ENCODE measurements at regions not wholly inside any gene's neighbourhood (a gene's known extent, or its start where the extent isn't known, plus 50 kb on each side); places are given as distances from the start of the nearest gene placed in this dataset.

DNA sequence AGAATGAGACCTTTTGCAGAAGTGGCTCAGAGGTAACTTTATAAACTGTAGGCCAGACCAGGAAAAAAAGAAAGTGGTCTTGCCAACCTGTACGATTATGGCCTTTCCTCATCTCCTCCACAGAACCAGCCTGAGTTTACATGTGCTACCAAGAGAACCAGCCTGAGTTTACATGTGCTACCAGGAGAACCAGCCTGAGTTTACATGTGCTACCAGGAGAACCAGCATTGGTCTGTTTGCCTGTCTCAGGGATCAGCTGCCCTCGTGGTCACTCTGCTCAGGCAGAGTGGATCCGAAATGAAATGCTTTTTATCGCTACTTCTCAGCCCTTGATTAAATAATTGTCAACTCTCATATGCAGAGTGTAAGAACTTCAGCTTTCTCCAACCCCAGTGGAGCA is 209.9 kb downstream of the SUCLG1 start:
- no peak for DNase-seq
- H3K36me3 ChIP-seq = no peaks in the 10 kb centered on the region
- no peak overlapping the region for H3K27ac ChIP-seq
- no peaks in the 10 kb centered on the region for H3K9me3 ChIP-seq
- H3K27me3 ChIP-seq = no peaks in the 10 kb centered on the region
- no peak overlapping the region for H3K4me3 ChIP-seq
- TF ChIP-seq, protein P1, sequence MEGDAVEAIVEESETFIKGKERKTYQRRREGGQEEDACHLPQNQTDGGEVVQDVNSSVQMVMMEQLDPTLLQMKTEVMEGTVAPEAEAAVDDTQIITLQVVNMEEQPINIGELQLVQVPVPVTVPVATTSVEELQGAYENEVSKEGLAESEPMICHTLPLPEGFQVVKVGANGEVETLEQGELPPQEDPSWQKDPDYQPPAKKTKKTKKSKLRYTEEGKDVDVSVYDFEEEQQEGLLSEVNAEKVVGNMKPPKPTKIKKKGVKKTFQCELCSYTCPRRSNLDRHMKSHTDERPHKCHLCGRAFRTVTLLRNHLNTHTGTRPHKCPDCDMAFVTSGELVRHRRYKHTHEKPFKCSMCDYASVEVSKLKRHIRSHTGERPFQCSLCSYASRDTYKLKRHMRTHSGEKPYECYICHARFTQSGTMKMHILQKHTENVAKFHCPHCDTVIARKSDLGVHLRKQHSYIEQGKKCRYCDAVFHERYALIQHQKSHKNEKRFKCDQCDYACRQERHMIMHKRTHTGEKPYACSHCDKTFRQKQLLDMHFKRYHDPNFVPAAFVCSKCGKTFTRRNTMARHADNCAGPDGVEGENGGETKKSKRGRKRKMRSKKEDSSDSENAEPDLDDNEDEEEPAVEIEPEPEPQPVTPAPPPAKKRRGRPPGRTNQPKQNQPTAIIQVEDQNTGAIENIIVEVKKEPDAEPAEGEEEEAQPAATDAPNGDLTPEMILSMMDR (IDR thresholded peaks at IDR 0.05) = no peak
- no peak for TF ChIP-seq POLR2A (IDR thresholded peaks at IDR 0.05)
- no peaks in the 10 kb centered on the region for H3K4me1 ChIP-seq

DNA sequence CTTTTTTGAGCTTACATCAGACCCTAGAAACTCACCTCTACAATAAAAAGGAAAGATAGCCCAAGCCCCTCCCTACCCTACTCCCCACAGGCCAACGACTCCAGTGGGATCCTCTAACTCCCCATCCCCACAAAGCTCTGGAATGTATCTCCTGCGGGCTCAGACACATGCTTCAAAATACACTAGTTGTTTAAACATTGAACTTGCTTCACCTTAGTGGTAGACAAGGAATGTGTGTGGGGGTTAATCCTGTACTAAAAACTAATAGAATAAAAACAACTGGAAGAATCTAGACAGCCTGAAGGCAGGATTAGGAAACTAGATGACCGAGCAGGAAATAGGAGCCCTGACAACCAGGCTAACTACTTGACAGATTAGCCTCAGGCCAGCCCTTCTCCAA is 211.5 kb downstream of the SUCLG1 start:
- Histone ChIP-seq H3K36me3 (no peaks in the 10 kb centered on the region), H3K27ac (no peak overlapping the region), H3K9me3 (no peaks in the 10 kb centered on the region), H3K4me1 (no peaks in the 10 kb centered on the region), H3K27me3 (no peaks in the 10 kb centered on the region), H3K4me3 (no peak overlapping the region)
- DNase-seq = no peak
- no peak for TF ChIP-seq POLR2A (IDR thresholded peaks at IDR 0.05)
- TF ChIP-seq, protein P1 (IDR thresholded peaks at IDR 0.05) = no peak

DNA sequence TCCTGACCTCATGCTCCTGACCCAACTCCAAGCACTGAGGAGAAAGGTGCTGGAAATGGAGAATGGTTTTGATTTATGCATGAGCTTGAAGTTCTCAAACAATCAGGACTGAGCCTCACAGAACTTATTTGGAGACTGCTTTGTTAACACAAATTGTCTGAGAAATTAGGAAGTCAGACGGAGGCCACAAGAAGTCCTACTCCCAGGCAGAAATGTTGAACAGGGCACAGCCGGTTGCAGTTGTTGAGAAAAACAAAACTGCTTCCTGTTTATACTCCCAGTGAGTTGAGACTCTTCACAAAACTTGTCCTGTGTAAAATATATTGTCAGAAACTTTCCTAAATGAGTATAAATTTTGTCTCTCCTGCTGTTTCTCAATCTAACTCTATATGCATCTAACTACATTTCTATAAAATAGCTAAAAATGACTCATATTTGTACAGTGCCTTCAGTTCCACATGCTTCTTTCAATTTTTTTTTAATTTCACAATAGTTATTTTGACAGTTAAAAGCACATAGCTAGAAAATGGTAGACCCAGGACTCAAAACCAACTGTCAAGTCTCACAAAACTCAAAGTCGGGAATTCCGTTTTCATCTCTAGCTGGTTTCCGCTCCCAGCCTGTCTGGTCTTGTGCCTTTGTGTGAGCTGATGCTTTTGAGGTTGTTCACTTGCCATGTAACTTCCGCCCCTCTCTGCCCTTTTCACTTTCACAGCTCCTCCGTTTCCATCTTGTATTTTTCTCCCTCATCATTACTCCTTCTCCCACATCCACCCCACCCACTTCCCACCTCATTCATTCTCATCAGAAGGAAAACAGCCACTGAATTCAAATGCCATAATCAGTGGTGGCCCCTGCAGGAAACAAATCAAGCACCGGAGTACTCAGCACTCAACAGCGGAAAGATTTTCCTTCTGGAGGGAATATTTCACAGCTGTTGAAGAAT is 215.0 kb downstream of the SUCLG1 start:
- no peak overlapping the region for H3K4me3 ChIP-seq
- H3K9me3 ChIP-seq = peaks cover 0 to 4% (median 0%) of the 10 kb centered on the region in 4 donors
- DNase-seq = no peak

DNA sequence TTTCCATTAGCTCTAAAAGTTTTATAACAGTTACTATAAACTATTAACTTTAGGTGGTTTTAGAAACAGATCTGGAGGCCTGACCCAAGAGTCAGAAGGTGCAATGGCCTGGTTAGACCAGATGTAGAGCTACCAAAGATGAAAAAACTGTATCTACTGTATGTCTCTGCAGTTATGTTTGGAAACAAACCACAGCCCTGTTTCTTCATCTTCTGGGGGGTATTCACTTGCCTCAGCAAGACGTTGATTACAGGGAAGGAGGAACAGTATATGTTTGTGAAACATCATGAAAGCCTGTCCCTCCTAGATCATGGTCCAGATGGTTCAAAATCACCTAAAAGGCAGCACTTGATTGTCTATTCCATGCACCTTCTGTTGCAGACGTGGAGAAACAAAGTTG is 220.2 kb downstream of the SUCLG1 start:
- Histone ChIP-seq H3K36me3 (no peaks in the 10 kb centered on the region), H3K27ac (no peak overlapping the region), H3K4me1 (no peaks in the 10 kb centered on the region), H3K27me3 (no peaks in the 10 kb centered on the region), H3K9me3 (peaks cover 0 to 4% (median 0%) of the 10 kb centered on the region in 4 donors), H3K4me3 (no peak overlapping the region)
- no peak for DNase-seq
- TF ChIP-seq POLR2A (IDR thresholded peaks at IDR 0.05) = no peak
- TF ChIP-seq, protein P1 (IDR thresholded peaks at IDR 0.05) = no peak

More for the DNA sequence above, 215.0 kb downstream of the SUCLG1 start:
- Histone ChIP-seq H3K4me1 (no peaks in the 10 kb centered on the region), H3K36me3 (no peaks in the 10 kb centered on the region), H3K27me3 (no peaks in the 10 kb centered on the region), H3K27ac (no peak overlapping the region)
- TF ChIP-seq, protein P1 (IDR thresholded peaks at IDR 0.05) = no peak
- TF ChIP-seq POLR2A (IDR thresholded peaks at IDR 0.05) = no peak

DNA sequence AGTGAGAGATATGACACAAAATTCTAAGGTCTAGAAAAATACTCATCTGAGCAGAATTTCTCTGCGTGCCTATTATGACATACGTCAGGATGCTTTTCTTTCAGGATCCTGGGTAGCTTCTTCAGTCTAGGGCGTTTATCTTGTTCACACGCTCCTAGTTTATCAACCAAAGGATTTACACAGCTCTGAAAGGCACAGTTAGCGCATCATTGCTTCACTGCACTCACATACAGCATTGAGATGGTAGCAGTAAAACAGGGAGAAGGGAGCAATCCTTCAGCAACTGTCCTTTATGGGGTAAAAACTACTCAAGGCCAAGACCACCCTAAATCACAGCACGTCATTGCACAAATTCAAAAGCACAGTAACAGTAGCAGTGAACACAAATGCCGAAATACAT is 222.8 kb downstream of the SUCLG1 start:
- Histone ChIP-seq H3K4me3 (no peak overlapping the region), H3K36me3 (no peaks in the 10 kb centered on the region), H3K27me3 (no peaks in the 10 kb centered on the region), H3K9me3 (no peaks in the 10 kb centered on the region), H3K27ac (no peak overlapping the region), H3K4me1 (no peaks in the 10 kb centered on the region)
- DNase-seq = no peak
- TF ChIP-seq, protein P1 (IDR thresholded peaks at IDR 0.05) = no peak
- no peak for TF ChIP-seq POLR2A (IDR thresholded peaks at IDR 0.05)
